HG02943 (cell line): ENCODE measurements at regions not wholly inside any gene's neighbourhood (a gene's known extent, or its start where the extent isn't known, plus 50 kb on each side); places are given as distances from the start of the nearest gene placed in this dataset.

ENCODE experiments used
- ATAC-seq: cut with Tn5 transposase; IDR thresholded peaks from one replicate; pipeline ENCODE4 v1.9.1; 2021; ENCODE audit warnings: mild to moderate bottlenecking, low read depth, moderate library complexity; ENCODE audit not compliant: unreplicated experiment

DNA sequence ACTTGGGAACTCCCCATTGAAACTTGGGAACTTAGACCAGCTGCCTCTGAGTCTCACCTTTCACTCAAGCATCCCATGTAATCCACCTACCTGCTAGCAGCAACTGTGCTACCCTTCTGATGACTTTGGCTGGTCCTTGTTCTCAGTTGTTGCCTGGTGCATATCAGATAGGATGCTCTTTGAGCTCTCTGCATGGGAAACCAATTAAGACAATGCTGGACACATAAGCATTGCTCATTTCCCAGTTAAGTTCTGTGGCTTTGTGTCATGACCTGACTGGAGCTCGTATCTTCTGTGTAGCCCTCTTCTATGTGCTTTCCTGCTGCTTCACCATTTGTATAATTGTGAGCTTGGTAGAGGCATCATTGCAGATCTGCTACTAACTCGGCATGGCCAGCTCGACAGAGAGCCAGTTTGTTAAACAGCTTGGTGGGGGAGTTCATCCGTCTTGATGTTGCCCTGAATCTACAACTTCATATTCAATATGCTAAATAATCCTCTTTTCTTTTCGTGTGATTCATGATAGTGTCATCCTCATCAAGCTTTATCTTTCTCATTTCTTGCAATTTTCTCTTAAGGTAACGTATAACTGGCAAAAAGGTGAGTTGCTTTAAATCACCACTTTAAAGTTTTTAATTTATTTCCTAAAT, 447.5 kb upstream of the SLC14A2 start:
- no peak for ATAC-seq

DNA sequence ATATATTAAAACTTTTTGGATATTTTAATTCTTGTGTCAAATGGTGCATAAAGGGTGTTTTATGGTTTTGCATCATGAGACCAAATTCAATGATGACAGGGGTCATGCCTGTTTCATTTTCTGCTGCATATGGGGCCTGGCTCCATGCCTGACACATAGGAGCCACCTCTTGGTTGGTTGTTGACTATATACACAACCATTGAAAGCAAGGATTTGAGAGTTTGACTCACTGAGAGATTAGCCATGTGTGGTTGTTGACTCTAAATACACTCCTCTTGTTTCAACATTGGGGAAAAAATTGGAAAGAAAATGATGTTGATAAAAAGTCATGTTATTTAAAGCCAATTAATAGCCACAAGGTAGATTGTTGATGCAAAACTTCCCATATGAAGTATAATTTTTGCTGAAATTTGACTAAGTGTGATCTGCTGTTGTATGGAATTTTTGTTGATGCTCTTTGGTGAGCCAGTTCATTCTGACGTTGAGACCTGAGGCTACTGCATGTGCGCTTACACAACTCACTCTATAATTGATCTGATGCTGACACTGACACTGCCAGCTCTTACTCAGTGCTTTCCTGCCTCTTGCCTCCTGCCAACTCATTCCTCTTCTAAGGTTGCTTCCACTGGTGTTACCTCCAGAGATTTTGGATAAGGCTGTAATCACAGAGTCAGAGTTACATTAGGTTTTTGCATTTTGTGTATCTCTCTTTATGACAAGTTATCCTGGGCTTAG, 446.2 kb upstream of the SLC14A2 start:
- no peak for ATAC-seq

DNA sequence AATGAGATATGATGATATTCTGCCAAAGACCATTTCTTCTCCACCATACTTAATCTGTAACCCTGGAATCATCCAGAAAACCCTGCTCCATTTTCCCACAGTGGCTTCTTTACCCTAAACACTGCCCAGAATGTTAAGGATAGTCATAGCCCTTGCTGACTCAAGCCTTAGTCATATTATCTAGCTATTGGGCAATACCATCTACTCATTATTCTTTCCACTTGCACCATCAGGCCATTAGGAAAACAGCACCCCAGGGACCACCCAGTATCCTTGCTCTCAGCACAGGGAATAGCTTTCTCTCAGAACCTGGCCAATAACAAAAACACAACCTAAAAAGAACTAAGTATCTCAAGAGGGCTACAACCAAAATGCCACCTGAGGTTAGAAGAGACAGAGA, 445.7 kb upstream of the SLC14A2 start:
- no peak for ATAC-seq

DNA sequence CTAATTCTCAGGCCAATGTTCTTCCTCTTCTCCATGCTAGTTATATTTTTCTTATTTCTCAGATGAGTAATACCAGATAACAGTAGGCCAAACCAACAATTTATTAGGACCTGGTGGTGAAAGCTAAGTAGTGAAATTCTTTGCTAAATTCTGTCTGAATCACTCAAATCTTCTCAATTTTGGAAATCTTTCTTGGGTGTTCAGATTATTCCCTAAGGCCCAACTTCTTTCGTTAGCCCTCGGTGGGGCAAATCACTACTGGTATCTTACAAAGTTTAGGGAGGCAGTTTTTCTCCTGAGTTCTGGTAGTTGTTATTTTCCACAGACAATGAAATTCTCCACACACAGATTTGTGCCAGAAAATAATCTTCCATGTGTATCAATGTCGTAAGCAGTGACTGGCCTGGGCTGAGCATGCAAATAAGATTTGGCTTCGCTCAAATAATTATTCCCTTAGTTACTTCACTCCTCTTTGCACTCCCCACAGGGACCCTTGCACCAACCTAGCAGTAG, 443.5 kb upstream of the SLC14A2 start:
- no peak for ATAC-seq

DNA sequence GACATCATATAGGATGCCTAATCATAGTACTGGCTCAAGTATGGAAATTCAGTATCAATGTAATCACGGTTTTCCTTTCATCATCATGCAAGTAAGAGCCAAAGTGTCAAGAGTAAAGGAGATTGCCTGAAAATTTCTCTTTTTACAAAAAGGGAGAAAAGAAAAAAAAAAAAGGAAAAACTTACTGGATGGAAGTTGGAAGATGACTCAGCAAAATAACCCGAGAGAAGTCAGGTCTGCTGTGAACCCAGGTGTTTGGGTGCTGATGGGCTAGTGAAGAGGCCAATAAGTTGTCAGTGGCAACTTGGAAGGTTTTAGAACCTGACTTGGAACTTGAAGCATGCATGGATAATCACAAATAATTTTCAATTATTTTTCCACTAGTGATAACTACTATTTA, 441.9 kb upstream of the SLC14A2 start:
- ATAC-seq, result no peak

DNA sequence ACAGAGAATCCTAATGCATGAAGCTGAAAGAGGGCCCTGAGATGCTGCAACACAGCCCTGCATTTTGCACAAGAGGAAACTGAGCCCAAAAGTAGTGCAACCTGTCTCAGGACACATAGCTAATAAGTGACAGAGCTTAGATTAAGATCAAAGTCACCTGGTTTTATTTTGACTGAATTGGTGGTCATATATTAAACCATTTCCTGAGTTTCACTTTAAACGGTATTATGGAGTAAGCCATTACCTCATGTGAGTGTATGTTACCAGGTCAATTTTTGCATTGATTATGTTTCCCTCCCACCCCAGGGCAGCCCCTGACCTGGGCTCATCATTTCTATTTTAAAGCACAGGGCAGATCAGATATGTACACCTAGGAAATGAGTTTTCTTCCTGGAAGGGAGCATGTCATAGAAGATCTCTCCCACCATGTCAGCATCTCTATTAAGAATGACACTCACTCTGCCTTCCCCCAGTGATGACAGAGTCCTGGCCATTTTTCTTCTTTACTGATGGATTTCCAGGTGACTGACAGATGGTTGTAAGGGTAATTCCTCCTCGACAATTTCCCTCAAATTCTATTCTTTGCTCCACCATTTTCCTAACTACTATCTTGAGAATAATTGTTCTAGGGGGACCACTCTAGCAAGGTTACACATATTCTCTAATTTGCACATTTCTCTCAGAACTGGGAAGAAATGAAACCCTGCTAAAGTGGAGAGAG, 441.3 kb upstream of the SLC14A2 start:
- no peak for ATAC-seq

DNA sequence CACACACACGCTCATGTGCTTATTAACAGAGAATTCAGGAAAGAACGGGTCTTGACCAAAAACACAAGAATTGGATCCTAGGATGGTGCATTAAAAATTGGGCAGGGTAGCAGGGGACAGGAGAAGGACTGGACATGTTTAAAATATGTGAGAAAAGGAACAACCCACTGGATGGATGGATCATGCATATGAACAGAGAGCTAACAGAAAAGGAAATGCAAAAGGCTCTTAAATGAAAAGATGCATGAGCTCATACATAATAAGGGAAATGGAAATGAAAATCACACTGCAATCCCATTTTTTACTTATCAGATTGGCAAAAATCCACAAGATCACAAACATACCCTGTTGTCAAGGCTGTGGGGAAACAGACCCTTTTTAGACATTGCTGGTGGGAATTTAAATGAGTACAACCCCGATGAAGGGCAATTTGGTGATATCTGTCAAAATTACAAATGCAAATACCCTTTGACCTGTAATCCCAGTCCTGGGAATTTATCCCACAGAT, 440.6 kb upstream of the SLC14A2 start:
- no peak for ATAC-seq

DNA sequence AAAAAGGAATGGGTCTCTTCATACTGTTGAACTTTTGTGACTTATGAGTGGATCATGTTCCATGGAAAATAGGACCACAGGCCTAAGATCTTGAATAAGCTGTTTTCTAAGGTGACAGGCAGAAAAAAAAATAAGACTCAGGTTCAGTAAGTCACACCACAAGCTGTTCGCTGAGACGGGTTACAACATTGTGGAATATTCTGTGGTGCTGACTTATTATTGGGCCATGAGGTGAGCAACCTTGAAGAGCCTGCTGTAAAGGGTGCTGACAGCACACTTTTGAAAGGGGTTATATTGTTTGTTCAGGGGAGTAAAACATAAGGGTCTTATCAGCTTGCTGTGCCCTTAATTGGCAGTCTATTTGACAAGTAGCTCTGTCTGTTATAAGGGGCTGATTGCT, 439.8 kb upstream of the SLC14A2 start:
- no peak for ATAC-seq

DNA sequence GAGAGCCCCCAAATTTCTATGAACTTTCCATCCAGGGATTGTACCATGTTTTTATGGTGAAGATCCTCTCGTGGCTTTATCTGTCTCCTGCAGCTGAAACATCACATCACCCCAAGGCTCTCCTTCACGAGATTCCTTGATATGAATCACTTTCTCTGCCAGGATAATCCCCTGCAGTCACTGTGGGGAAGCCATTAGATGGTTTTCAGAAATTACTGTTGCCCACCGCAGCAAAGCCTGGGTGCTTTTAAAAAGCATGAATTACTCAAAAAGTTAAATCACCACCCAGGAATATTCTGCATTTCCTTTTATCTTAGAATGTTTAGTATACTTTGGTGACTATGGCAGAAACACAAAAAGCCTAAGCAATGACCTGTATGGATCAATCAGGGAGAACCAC, 428.4 kb upstream of the SLC14A2 start:
- no peak for ATAC-seq

DNA sequence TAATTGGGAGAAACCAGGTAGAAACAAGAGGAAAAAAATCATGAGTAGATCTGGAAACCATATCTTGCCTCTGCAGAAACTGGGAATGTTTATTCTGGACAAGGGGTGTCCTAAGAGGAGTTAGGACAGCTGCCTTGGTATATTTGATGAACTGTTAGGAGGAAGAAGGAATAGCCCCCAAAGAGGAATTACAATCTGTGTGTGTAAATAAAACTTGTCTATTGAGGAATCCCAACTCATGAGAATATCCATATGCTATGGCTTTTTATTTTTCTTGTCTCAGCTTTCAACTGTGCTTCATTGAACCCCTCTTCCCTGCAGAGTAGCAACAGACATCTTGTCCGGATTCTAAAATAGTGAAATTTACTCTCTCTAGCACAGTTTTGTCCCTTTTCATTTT, 423.5 kb upstream of the SLC14A2 start:
- ATAC-seq, result no peak

DNA sequence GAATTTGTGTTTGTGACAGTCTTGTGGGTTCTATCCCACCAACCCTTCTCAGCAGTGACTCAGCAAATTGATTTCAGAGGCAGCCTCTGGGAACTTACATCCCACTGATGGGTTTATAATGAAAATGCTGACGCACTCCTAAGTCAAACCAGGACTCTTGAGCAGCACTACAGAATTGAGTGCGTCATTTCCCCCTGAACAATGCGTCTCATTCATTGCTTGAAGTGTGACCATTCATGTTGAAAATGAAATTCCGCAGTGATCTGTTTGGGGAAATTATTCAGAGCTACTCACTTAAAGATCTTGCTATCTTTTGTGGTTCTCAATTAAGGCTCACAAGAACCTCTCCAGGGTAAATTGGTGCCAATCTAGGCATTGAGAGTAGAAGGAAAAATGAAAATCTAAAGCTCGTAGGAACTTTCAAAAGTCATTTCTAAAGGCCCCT, 417.7 kb upstream of the SLC14A2 start:
- peak; percentile 88 for ATAC-seq

DNA sequence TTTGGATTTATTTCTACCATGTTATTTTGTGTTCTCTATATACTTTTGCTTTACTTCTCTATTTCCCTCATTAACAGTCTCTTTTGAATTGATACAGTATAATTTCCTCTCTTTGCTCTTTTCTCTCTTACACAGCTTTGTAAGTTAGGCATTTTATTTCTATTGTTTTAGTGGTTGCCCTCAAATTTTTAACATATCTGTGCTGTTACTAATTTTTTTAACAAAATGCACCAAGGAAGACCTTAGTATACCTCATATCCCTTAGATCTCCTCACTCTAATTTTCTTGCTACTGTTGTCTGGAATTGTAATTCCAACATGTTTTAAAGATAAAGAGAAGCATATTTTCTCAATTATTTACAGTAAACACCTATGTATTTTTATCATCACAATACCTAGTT, 416.8 kb upstream of the SLC14A2 start:
- no peak for ATAC-seq

DNA sequence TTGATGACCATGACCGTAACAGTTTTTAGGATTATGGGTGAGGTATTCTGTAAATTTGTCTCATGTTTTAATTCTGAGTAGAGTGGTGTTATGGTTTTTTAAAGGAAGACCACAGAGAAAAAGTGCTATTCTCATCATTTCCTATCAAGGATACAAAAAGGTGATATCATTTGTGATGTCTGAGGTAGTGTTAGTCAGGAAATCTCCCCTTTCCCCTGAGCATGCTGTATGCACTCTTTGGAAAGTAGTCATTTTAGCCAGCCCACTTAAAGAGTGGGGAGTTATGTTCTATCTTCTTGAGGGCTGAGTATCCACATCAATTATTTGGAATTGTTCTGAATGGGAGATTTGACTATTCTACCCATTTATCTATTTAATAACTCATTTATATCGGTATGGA, 414.2 kb upstream of the SLC14A2 start:
- ATAC-seq, result no peak

DNA sequence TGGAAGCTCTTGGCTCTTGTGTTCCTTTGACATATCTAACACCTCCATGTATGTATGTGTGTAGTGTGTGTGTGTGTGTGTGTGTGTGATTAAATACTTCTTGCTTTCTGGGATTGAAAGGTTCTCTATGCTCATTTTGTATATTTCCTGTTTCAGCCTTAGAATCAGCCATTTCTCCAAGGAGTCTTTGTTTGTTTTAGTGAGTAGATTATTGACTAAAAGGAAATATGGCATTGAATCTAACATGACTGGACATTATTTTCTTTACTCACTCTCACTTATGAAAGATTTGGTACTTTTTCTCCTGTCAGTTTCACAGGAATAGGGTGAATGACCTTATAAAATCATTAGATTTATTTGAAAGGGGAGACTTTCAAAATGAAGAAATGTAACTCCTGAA, 413.8 kb upstream of the SLC14A2 start:
- ATAC-seq, result no peak

DNA sequence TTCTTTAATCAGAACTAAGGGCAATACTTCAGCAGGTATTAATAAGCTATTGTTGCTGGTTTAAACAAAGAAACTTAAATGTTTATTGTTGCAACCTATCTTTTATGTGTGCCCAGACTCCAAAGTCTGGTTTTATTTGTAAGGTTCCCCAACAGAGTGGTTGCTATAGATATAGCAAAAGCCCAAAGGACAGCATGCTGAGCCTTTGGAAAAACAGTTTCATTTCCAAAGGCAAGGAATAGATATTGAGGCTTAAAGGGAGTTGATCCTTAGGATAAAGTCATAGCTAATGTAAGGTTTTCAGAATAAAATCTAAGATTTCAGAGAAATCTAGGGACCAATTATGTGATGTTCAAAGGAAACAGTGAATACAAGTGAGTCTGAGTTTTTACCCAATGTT, 413.2 kb upstream of the SLC14A2 start:
- no peak for ATAC-seq

DNA sequence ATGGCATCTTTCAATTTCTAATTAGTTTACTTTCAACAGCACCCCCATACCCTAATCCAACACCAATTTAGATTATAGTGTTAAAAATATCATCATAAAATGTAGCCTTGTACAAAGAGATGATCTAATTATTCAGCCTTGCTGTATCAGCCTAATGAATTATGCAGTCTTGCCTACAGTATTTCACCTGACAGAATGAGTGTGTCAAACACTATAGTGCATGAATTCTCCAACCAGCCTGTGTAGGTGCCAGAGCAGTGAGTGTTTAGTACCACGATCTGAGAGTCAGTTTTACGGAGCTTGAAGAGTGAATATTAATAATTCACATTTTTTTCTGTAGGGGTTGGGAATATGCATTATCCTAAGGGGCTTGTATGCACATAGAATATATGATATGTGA, 411.6 kb upstream of the SLC14A2 start:
- ATAC-seq, result no peak

DNA sequence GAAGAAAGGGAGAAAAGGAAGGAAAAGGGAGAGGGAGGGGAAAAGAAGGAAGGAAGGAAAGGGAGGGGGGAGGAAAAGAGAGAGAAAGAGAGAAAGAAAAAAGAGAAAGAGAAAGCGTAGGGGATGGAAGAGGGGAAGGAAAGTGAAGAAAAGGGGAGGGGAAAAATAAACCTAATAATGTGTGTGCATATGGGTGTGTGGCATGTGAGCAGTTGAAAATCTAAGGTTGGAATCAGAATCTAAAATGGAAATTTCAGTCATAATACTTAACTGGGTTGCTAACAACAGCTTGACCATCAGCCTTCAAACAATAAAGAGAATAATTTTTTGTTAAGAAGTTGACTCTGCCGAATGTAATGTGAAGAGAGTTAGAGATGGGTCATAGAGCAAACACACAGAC, 407.9 kb upstream of the SLC14A2 start:
- ATAC-seq, result no peak

DNA sequence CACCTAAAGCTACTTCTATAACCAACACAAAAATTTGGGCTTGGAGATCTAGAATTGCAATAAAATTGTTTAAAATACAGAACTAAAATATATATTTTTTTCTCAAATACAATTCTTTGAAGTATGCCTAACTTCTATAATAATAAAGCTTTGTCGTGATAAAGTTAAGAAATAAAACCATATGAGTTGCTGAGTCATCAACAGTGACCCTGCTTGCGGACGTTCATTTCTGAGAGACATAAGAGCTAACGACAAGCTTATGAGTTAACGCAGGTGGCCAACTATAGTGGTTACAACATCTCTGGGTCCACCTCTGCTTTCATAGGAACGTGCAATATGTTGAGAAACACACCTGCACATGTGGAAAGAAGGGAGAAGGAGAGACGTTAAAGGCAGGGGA, 407.1 kb upstream of the SLC14A2 start:
- no peak for ATAC-seq

DNA sequence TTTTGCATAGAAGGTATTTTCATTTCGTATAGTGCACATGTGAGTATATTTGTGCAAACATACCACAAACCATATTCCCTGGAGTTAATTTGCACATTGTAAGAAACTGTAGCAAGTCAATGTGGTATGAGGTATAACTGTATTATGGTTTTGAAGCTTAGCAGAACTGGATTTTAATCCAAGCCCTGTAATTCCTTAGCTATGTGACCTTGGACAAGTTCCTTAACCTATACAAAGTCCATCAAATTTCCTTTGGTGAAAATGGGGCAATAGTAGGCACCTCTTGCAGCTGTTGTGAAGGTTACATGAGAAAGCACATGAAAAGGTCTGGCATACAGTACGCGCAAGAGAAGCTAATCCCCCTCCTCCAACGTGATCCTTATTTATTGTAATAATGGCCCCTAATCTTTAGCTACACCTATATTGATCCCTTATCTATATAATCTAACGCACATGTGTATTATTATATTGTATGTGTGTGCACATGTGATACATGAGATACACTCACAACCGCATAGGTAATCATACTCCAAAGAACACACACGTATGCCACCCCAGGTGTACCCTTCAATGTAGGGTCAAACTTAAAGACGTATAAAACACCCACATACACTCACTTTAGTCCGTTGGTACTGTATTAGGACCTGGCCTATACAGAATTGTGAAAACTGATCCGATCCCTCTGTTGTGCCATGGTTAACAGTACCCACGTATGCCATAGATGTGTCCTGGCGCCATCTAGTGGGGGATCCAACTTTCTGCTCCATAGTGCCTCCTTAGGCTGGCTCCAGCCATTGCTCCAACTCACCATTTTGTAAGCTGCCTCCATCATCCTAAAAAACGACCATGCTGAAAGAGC, 402.9 kb upstream of the SLC14A2 start:
- ATAC-seq, result peak; percentile 100

DNA sequence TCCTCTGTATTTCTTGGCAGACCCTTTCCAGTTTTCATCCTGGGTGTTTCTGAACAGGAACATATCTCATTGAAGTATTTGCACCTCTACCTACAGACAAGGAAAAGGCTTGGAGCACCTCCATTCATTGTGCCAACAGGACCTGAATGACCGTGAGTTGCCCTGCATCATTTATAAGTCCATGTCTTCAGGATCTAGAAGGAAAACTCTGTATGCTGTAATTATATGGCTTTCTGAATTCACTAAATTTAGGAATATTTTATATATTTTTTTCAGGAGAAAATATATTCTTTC, 402.3 kb upstream of the SLC14A2 start:
- peak; percentile 11 for ATAC-seq

DNA sequence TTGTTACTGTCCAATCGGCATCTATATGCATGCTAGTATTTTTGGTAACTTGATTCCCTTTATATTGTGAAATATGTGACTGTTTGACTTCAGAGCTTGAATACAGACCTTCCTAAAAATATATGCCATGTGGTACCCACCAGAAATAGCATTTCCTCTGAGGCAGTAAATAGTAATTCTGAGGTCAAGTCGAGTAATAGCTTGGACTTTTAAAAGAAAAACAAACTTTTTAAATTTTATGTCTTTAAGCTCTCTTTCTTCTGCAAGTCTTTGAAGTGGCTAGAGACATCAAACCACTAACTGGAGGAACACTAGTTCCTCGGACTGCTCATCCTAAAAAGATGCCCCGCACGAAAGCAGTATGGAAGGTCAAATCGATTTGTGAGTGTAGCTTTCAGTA, 396.8 kb upstream of the SLC14A2 start:
- no peak for ATAC-seq
